NCI-H748 (cell line): ENCODE measurements at regions not wholly inside any gene's neighbourhood (a gene's known extent, or its start where the extent isn't known, plus 50 kb on each side); places are given as distances from the start of the nearest gene placed in this dataset.
"Not testable (repeated sequence)": the region's sequence is repeated elsewhere in the genome, so short reads cannot be mapped to it uniquely, and the experiment has no call there.

Source experiments
- DNase-seq: peaks from one replicate; lab custom pipeline; 2025; ENCODE audit not compliant: unreplicated experiment; lab: John Stamatoyannopoulos, UW

GRCh38 chr1:245031041-245031440, 123.7 kb upstream of the KIF26B start:
- no peak for DNase-seq

GRCh38 chr1:245026247-245026646, 128.5 kb upstream of the KIF26B start:
- no peak for DNase-seq

- DNase-seq = no peak
Measured at GRCh38 chr1:245025525-245025924, 129.3 kb upstream of the KIF26B start.

GRCh38 chr1:245023222-245023621, 131.6 kb upstream of the KIF26B start:
- DNase-seq = no peak

GRCh38 chr1:245019910-245020486, 134.8 kb upstream of the KIF26B start:
- DNase-seq = no peak

- peak; percentile 61 for DNase-seq
Measured at GRCh38 chr1:245016700-245017099, 138.1 kb upstream of the KIF26B start.

- no peak for DNase-seq
Measured at GRCh38 chr1:245015031-245015430, 139.8 kb upstream of the KIF26B start.

- no peak for DNase-seq
Measured at GRCh38 chr1:245014247-245015029, 140.3 kb upstream of the KIF26B start.

- no peak for DNase-seq
Measured at GRCh38 chr1:245010018-245010614, 144.7 kb upstream of the KIF26B start.

- no peak for DNase-seq
Measured at GRCh38 chr1:245008761-245009160, 144.4 kb upstream of the HNRNPU start.

- DNase-seq = no peak
Measured at GRCh38 chr1:245007852-245008251, 143.5 kb upstream of the HNRNPU start.

- no peak for DNase-seq
Measured at GRCh38 chr1:245003246-245003645, 138.9 kb upstream of the HNRNPU start.

- no peak for DNase-seq
Measured at GRCh38 chr1:245001252-245001651, 136.9 kb upstream of the HNRNPU start.

GRCh38 chr1:245000872-245001188, 136.5 kb upstream of the HNRNPU start:
- no peak for DNase-seq

- not testable (repeated sequence) for DNase-seq
Measured at GRCh38 chr1:244999644-245000043, 135.3 kb upstream of the HNRNPU start.

- no peak for DNase-seq
Measured at GRCh38 chr1:244998717-244999346, 134.5 kb upstream of the HNRNPU start.

GRCh38 chr1:244995602-244996400, 131.5 kb upstream of the HNRNPU start:
- no peak for DNase-seq

- no peak for DNase-seq
Measured at GRCh38 chr1:244992833-244993232, 128.5 kb upstream of the HNRNPU start.

GRCh38 chr1:244989813-244990212, 125.5 kb upstream of the HNRNPU start:
- no peak for DNase-seq

- DNase-seq = no peak
Measured at GRCh38 chr1:244988521-244988920, 124.2 kb upstream of the HNRNPU start.

GRCh38 chr1:244980605-244981004, 116.3 kb upstream of the HNRNPU start:
- DNase-seq = no peak
